Smooth muscle cell (in vitro differentiated cells): ENCODE measurements at regions not wholly inside any gene's neighbourhood (a gene's known extent, or its start where the extent isn't known, plus 50 kb on each side); places are given as distances from the start of the nearest gene placed in this dataset.
A peak's percentile ranks its signal among the peaks of the same experiment; 100 is the strongest.

Source experiments
- DNase-seq: peaks from one replicate; lab custom pipeline; 2025; ENCODE audit not compliant: unreplicated experiment; lab: John Stamatoyannopoulos, UW
- H2AFZ ChIP-seq: fragments of 200-600 bp; sonication (generic); 2 replicates; pipeline ENCODE4 v1.6.0; 2016; ENCODE audit warnings: antibody characterized with exemption, low read depth, mild to moderate bottlenecking
- H3F3A ChIP-seq: fragments of 200-600 bp; sonication (generic); 2 replicates; pipeline ENCODE4 v1.6.0; 2017; ENCODE audit warnings: antibody characterized with exemption, low read depth
- H3K27ac ChIP-seq: fragments of 200-600 bp; sonication (generic); 2 replicates; pipeline ENCODE4 v1.5.1; 2016; ENCODE audit warnings: low read depth, mild to moderate bottlenecking
- H3K27me3 ChIP-seq: fragments of 200-600 bp; sonication (generic); 2 replicates; pipeline ENCODE4 v1.6.1; 2016; ENCODE audit warnings: low read depth, mild to moderate bottlenecking
- H3K36me3 ChIP-seq: fragments of 200-600 bp; sonication (generic); 2 replicates; pipeline ENCODE4 v1.5.1; 2016; ENCODE audit warnings: low read depth
- H3K4me1 ChIP-seq: fragments of 200-600 bp; sonication (generic); 2 replicates; pipeline ENCODE4 v1.5.1; 2016; ENCODE audit warnings: low read depth
- H3K4me2 ChIP-seq: fragments of 200-600 bp; sonication (generic); 2 replicates; pipeline ENCODE4 v1.6.0; 2016; ENCODE audit warnings: mild to moderate bottlenecking
- H3K4me3 ChIP-seq: fragments of 200-600 bp; sonication (generic); 2 replicates; pipeline ENCODE4 v1.5.1; 2016; ENCODE audit warnings: mild to moderate bottlenecking
- H3K79me2 ChIP-seq: fragments of 200-600 bp; sonication (generic); 2 replicates; pipeline ENCODE4 v1.6.0; 2016; ENCODE audit warnings: low read depth, mild to moderate bottlenecking
- H3K9ac ChIP-seq: fragments of 200-600 bp; sonication (generic); 2 replicates; pipeline ENCODE4 v1.6.0; 2016; ENCODE audit warnings: low read depth
- H3K9me3 ChIP-seq: fragments of 200-600 bp; sonication (generic); replicated peaks from 2 replicates; pipeline ENCODE4 v1.5.1; 2016; ENCODE audit warnings: low read depth
- H4K20me1 ChIP-seq: fragments of 200-600 bp; sonication (generic); 2 replicates; pipeline ENCODE4 v1.6.0; 2016; ENCODE audit warnings: low read depth
- WGBS: methylation state at CpG from one replicate; pipeline ENCODE4 v1.1.7; 2016; ENCODE audit warnings: low lambda C conversion rate; 5-methylcytosine and 5-hydroxymethylcytosine counted together
- TF ChIP-seq, protein P1 (sequence below): fragments of 200-600 bp; sonication (generic); IDR thresholded peaks from 2 replicates; pipeline ENCODE4 v1.5.1; 2017; ENCODE audit warnings: borderline replicate concordance, mild to moderate bottlenecking, antibody characterized with exemption; ENCODE audit not compliant: insufficient read depth, poor library complexity, severe bottlenecking

- Histone ChIP-seq H3K27me3 (no peaks in the 10 kb centered on the region), H3K4me1 (no peaks in the 10 kb centered on the region), H3K4me2 (no peak overlapping the region), H3K27ac (no peak overlapping the region), H3K9ac (no peak overlapping the region), H4K20me1 (no peaks in the 10 kb centered on the region), H3K36me3 (no peaks in the 10 kb centered on the region), H3K4me3 (no peak overlapping the region), H2AFZ (peak overlapping the region; percentile 84), H3K79me2 (no peaks in the 10 kb centered on the region), H3F3A (no peaks in the 10 kb centered on the region), H3K9me3 (no peaks in the 10 kb centered on the region)
- no peak for DNase-seq
- 83% methylated on average over 2 of the region's 2 CpGs for WGBS
- TF ChIP-seq, protein P1, sequence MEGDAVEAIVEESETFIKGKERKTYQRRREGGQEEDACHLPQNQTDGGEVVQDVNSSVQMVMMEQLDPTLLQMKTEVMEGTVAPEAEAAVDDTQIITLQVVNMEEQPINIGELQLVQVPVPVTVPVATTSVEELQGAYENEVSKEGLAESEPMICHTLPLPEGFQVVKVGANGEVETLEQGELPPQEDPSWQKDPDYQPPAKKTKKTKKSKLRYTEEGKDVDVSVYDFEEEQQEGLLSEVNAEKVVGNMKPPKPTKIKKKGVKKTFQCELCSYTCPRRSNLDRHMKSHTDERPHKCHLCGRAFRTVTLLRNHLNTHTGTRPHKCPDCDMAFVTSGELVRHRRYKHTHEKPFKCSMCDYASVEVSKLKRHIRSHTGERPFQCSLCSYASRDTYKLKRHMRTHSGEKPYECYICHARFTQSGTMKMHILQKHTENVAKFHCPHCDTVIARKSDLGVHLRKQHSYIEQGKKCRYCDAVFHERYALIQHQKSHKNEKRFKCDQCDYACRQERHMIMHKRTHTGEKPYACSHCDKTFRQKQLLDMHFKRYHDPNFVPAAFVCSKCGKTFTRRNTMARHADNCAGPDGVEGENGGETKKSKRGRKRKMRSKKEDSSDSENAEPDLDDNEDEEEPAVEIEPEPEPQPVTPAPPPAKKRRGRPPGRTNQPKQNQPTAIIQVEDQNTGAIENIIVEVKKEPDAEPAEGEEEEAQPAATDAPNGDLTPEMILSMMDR: no peak
These were observed 2497.3 kb downstream of the ARAP2 start for GRCh38 chr4:33746979-33747378.

DNA sequence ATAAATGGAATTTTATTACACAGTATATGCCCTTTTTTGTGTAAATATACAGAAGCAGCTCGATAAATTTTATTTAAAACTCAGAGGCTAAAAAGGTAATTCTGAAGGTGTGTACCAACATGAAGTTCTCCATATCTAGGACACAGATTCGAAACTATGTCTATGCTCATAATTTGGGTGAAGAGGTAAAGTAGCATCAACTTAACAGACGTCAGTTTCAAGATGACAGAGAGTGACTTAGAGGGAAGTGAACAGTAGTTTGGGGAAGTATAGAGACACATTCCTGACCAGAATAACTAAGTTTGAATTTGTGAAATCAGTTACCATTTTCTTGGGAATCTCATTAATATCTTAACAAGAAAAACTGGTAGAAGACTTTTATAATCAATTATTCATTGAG is 2493.3 kb downstream of the ARAP2 start:
- Histone ChIP-seq H3K27ac (no peak overlapping the region), H3K9ac (no peak overlapping the region), H3K27me3 (no peaks in the 10 kb centered on the region), H3K4me1 (no peaks in the 10 kb centered on the region), H3F3A (no peaks in the 10 kb centered on the region), H3K9me3 (no peaks in the 10 kb centered on the region), H3K4me2 (no peak overlapping the region), H3K79me2 (no peaks in the 10 kb centered on the region), H2AFZ (no peak overlapping the region), H3K4me3 (no peak overlapping the region), H3K36me3 (no peaks in the 10 kb centered on the region), H4K20me1 (no peaks in the 10 kb centered on the region)
- TF ChIP-seq, protein P1: no peak
- no peak for DNase-seq
- 93% methylated on average over 3 of the region's 3 CpGs for WGBS

GRCh38 chr4:33772582-33772981 is 2471.7 kb downstream of the ARAP2 start:
- H3F3A ChIP-seq: no peaks in the 10 kb centered on the region
- no peak for DNase-seq
- no peak overlapping the region for H3K4me3 ChIP-seq
- H3K79me2 ChIP-seq: no peaks in the 10 kb centered on the region
- H3K9me3 ChIP-seq: no peaks in the 10 kb centered on the region
- no peaks in the 10 kb centered on the region for H3K36me3 ChIP-seq
- H3K27ac ChIP-seq: no peak overlapping the region
- TF ChIP-seq, protein P1: no peak
- no peak overlapping the region for H2AFZ ChIP-seq
- no peaks in the 10 kb centered on the region for H4K20me1 ChIP-seq
- H3K9ac ChIP-seq: no peak overlapping the region
- 94% methylated on average over 2 of the region's 2 CpGs for WGBS
- no peak overlapping the region for H3K4me2 ChIP-seq
- no peaks in the 10 kb centered on the region for H3K27me3 ChIP-seq
- H3K4me1 ChIP-seq: no peaks in the 10 kb centered on the region

GRCh38 chr4:33780952-33781791 is 2463.1 kb downstream of the ARAP2 start:
- DNase-seq: no peak
- H3K27me3 ChIP-seq: no peaks in the 10 kb centered on the region
- H3K4me2 ChIP-seq: peak overlapping the region; percentile 68
- 66% methylated on average over 6 of the region's 6 CpGs for WGBS
- no peak overlapping the region for H3K4me3 ChIP-seq
- TF ChIP-seq, protein P1: no peak
- H3K79me2 ChIP-seq: no peaks in the 10 kb centered on the region
- H2AFZ ChIP-seq: no peak overlapping the region
- H3K27ac ChIP-seq: no peak overlapping the region
- no peaks in the 10 kb centered on the region for H3K36me3 ChIP-seq
- H3K9me3 ChIP-seq: no peaks in the 10 kb centered on the region
- H3K9ac ChIP-seq: no peak overlapping the region
- H3K4me1 ChIP-seq: no peaks in the 10 kb centered on the region
- no peaks in the 10 kb centered on the region for H3F3A ChIP-seq
- no peaks in the 10 kb centered on the region for H4K20me1 ChIP-seq
